Mesothelial cell of epicardium (in vitro differentiated cells): ENCODE measurements at regions not wholly inside any gene's neighbourhood (a gene's known extent, or its start where the extent isn't known, plus 50 kb on each side); places are given as distances from the start of the nearest gene placed in this dataset.

Experiments used
- DNase-seq, 2 experiments: peaks; one replicate each; pipeline ENCODE4 v3.0.0; 2021; ENCODE audit warnings: low spot score in 2 of 2; ENCODE audit not compliant: unreplicated experiment in 2 of 2
- H3K27ac Mint-ChIP-seq: 2 replicates; pipeline ENCODE4 v1.8.0; 2021; ENCODE audit warnings: mixed read lengths
- H3K27me3 Mint-ChIP-seq: 2 replicates; pipeline ENCODE4 v1.8.0; 2021; ENCODE audit warnings: low read depth, mixed read lengths
- H3K36me3 Mint-ChIP-seq: 2 replicates; pipeline ENCODE4 v1.8.0; 2021; ENCODE audit warnings: mixed read lengths
- H3K4me1 Mint-ChIP-seq: 2 replicates; pipeline ENCODE4 v1.8.0; 2021; ENCODE audit warnings: mixed read lengths
- H3K4me3 Mint-ChIP-seq: 2 replicates; pipeline ENCODE4 v1.8.0; 2021; ENCODE audit warnings: mild to moderate bottlenecking, moderate library complexity, mixed read lengths
- H3K9me3 Mint-ChIP-seq: 2 replicates; pipeline ENCODE4 v1.8.0; 2021; ENCODE audit warnings: mixed read lengths
- TF ChIP-seq, protein P1 (sequence below): fragments of 200-600 bp; sonication (generic); IDR thresholded peaks from one replicate; pipeline ENCODE4 v1.5.0; 2021; ENCODE audit warnings: antibody characterized with exemption; ENCODE audit not compliant: unreplicated experiment

DNA sequence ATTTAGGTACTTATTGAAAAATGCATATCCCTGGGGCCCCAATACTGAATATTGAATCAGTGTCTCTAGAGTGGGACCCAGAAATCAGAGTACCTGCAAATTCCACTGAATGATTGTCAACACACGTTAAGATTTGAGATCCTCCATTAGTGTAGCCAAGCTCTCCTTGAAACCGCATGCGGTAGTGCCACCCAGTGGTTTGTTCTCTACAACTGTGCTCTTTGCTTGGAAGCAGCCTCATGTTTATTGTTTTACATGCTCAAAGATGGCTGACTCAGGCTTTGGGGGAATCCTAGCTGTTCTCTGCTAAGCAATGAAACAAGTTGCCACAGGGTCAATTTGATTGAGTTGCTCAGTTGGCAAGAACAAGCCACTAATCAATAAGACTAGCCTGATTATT is 340.2 kb upstream of the CELF2 start:
- H3K27ac Mint-ChIP-seq, result no peak overlapping the region
- peak in 1 of 2 experiments; percentile 57 for DNase-seq
- no peak overlapping the region for H3K4me3 Mint-ChIP-seq
- no peaks in the 10 kb centered on the region for H3K27me3 Mint-ChIP-seq
- H3K36me3 Mint-ChIP-seq, result peaks cover 4% of the 10 kb centered on the region
- peaks cover 29% of the 10 kb centered on the region for H3K9me3 Mint-ChIP-seq
- H3K4me1 Mint-ChIP-seq, result peaks cover 3% of the 10 kb centered on the region
- TF ChIP-seq, protein P1, sequence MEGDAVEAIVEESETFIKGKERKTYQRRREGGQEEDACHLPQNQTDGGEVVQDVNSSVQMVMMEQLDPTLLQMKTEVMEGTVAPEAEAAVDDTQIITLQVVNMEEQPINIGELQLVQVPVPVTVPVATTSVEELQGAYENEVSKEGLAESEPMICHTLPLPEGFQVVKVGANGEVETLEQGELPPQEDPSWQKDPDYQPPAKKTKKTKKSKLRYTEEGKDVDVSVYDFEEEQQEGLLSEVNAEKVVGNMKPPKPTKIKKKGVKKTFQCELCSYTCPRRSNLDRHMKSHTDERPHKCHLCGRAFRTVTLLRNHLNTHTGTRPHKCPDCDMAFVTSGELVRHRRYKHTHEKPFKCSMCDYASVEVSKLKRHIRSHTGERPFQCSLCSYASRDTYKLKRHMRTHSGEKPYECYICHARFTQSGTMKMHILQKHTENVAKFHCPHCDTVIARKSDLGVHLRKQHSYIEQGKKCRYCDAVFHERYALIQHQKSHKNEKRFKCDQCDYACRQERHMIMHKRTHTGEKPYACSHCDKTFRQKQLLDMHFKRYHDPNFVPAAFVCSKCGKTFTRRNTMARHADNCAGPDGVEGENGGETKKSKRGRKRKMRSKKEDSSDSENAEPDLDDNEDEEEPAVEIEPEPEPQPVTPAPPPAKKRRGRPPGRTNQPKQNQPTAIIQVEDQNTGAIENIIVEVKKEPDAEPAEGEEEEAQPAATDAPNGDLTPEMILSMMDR, result peak; percentile 34

DNA sequence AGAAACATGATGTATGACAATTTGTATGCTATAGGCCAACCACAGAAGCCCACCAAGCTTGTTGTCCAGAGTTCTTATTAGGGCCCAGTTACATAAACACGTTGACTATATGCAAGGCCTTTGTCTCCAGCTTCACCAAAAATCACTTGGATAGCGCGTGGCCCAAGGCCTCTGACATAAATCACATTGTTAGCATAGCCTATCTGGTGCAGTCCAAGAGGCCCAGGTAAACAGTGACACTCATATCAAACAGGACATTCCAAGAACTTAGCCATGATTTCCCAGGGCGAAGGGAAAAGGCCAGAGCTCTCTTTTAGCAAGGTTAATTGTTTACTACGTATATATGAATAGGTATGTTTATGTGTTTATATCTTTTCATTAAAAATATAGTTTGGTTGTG is 337.2 kb upstream of the CELF2 start:
- Mint-ChIP-seq H3K9me3 (peaks cover 5% of the 10 kb centered on the region), H3K4me3 (no peak overlapping the region), H3K4me1 (peaks cover 3% of the 10 kb centered on the region), H3K36me3 (no peaks in the 10 kb centered on the region), H3K27me3 (no peaks in the 10 kb centered on the region), H3K27ac (no peak overlapping the region)
- no peak for DNase-seq
- TF ChIP-seq, protein P1, result no peak

DNA sequence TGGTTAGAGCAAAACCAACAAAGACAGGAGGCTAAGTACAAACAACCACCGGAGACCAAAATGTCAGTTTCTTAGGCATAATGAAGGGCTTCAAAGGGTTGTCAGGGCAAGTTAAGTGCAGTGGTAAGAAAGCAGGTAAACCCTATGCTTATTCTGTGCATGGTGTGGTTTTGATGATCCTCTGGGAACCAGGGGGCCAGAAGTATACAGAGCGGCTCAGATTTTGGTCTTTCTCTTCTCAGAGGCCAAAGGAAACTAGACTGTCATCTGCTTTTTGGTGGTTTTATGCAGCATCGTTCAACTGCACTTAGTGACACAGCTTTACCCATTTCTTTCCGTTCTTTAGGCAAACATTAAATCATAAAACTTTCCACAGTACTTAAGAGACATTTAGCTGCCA is 332.7 kb upstream of the CELF2 start:
- H3K4me3 Mint-ChIP-seq, result no peak overlapping the region
- DNase-seq, result no peak
- H3K27ac Mint-ChIP-seq, result no peak overlapping the region
- H3K4me1 Mint-ChIP-seq, result peaks cover 10% of the 10 kb centered on the region
- TF ChIP-seq, protein P1, result no peak
- peaks cover 7% of the 10 kb centered on the region for H3K9me3 Mint-ChIP-seq
- H3K36me3 Mint-ChIP-seq, result no peaks in the 10 kb centered on the region
- peaks cover 2% of the 10 kb centered on the region for H3K27me3 Mint-ChIP-seq

DNA sequence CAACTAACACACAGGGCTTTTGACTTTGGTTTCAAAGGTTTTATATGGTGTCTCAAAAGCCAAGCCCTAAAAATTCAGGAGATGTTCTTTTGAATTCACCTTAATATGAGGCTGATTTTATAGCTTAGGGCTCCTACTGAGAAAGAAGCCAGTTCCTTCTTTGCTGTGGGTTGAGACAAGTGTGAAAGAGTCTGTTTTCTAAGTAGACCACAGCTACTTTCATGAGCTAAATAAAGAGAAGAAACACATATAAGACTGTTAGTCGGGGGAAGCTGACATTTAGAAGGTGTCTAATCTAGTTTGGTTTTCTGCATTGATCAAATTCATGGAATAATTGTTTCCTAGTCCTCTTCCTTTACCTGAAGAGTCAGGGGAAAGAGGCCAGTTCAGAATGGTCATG is 332.1 kb upstream of the CELF2 start:
- H3K27me3 Mint-ChIP-seq, result peaks cover 2% of the 10 kb centered on the region
- TF ChIP-seq, protein P1, result no peak
- DNase-seq, result no peak
- H3K9me3 Mint-ChIP-seq, result peaks cover 10% of the 10 kb centered on the region
- no peak overlapping the region for H3K4me3 Mint-ChIP-seq
- H3K4me1 Mint-ChIP-seq, result peaks cover 10% of the 10 kb centered on the region
- H3K36me3 Mint-ChIP-seq, result no peaks in the 10 kb centered on the region
- H3K27ac Mint-ChIP-seq, result no peak overlapping the region

DNA sequence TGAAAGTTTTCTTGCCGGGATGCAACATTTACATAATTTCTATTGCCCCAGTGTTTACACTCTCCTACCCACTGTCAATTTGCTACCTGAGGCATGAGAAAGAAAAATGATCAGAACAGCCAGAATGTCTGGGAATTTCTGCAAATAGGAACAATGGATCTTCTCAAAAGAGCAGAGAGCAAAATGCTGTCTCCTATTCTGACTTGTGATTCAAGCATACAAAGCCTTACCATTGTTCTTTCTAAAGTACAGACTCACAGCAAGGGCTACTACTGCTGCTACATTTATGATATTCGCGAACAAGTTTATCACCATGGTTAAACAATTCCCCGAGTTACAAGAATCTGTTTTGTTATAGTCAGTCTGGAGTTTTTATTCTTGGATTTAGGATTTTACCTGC is 329.9 kb upstream of the CELF2 start:
- DNase-seq, result no peak
- Mint-ChIP-seq H3K27me3 (peaks cover 2% of the 10 kb centered on the region), H3K4me3 (no peak overlapping the region), H3K4me1 (peaks cover 10% of the 10 kb centered on the region), H3K27ac (no peak overlapping the region), H3K36me3 (no peaks in the 10 kb centered on the region), H3K9me3 (peaks cover 10% of the 10 kb centered on the region)
- TF ChIP-seq, protein P1, result no peak

DNA sequence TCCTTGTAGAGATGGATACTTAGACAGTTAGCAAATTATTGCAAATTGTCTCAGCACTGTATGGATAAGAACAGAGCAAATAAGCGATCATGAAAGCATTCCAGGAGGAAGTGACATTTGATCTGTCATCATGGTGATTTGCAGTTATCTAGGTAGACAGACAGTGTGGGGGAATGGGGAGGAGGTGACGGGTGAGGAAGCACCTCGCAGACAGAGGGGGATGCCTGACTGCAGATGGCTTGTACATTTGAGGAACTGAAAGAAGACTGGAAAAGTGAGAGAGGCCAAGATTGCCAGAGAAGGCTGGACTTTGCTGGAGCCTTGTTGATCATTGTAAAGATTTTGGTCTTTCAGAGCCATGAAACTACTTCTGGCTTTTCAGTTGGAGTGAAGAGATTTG is 318.2 kb upstream of the CELF2 start:
- DNase-seq, result no peak
- Mint-ChIP-seq H3K4me3 (no peak overlapping the region), H3K9me3 (peaks cover 4% of the 10 kb centered on the region), H3K27ac (no peak overlapping the region), H3K4me1 (peaks cover 2% of the 10 kb centered on the region), H3K27me3 (no peaks in the 10 kb centered on the region), H3K36me3 (no peaks in the 10 kb centered on the region)
- TF ChIP-seq, protein P1, result no peak
